Skin of body (tissue), 1 donor: ENCODE measurements at regions not wholly inside any gene's neighbourhood (a gene's known extent, or its start where the extent isn't known, plus 50 kb on each side); places are given as distances from the start of the nearest gene placed in this dataset.
"Not testable (repeated sequence)": the region's sequence is repeated elsewhere in the genome, so short reads cannot be mapped to it uniquely, and the experiment has no call there.

Source experiments
- DNase-seq: peaks from one replicate; lab custom pipeline; 2025; lab: John Stamatoyannopoulos, UW

GRCh38 chr20:19113343-19113930, 99.0 kb upstream of the SLC24A3 start:
- DNase-seq: no peak

- DNase-seq: peak; percentile 16
Measured at GRCh38 chr20:19114410-19114809, 98.0 kb upstream of the SLC24A3 start.

GRCh38 chr20:19115581-19115980, 96.9 kb upstream of the SLC24A3 start:
- DNase-seq: no peak

- no peak for DNase-seq
Measured at GRCh38 chr20:19120011-19120410, 92.4 kb upstream of the SLC24A3 start.

GRCh38 chr20:19120569-19120968, 91.9 kb upstream of the SLC24A3 start:
- peak; percentile 72 for DNase-seq

- DNase-seq: no peak
Measured at GRCh38 chr20:19121463-19121862, 91.0 kb upstream of the SLC24A3 start.

- DNase-seq: no peak
Measured at GRCh38 chr20:19121916-19122315, 90.5 kb upstream of the SLC24A3 start.

- no peak for DNase-seq
Measured at GRCh38 chr20:19122395-19122794, 90.0 kb upstream of the SLC24A3 start.

- DNase-seq: no peak
Measured at GRCh38 chr20:19125508-19125907, 86.9 kb upstream of the SLC24A3 start.

- no peak for DNase-seq
Measured at GRCh38 chr20:19129306-19129705, 83.1 kb upstream of the SLC24A3 start.

- DNase-seq: no peak
Measured at GRCh38 chr20:19129976-19130612, 82.3 kb upstream of the SLC24A3 start.

GRCh38 chr20:19130613-19130984, 81.8 kb upstream of the SLC24A3 start:
- no peak for DNase-seq

- DNase-seq: no peak
Measured at GRCh38 chr20:19137641-19138040, 74.8 kb upstream of the SLC24A3 start.

GRCh38 chr20:19138758-19139157, 73.7 kb upstream of the SLC24A3 start:
- no peak for DNase-seq

GRCh38 chr20:19139584-19139983, 72.9 kb upstream of the SLC24A3 start:
- DNase-seq: not testable (repeated sequence)

GRCh38 chr20:19141998-19142397, 70.4 kb upstream of the SLC24A3 start:
- DNase-seq: peak; percentile 7

- no peak for DNase-seq
Measured at GRCh38 chr20:19143890-19144289, 68.6 kb upstream of the SLC24A3 start.

- no peak for DNase-seq
Measured at GRCh38 chr20:19161336-19161735, 51.1 kb upstream of the SLC24A3 start.
